A549 (cell line): ENCODE measurements at regions not wholly inside any gene's neighbourhood (a gene's known extent, or its start where the extent isn't known, plus 50 kb on each side); places are given as distances from the start of the nearest gene placed in this dataset.

ENCODE experiments used
- ATAC-seq, 2 experiments: fragments of 200-7000 bp in 1 of 2; fragments of >200 bp in 1 of 2; cut with Nextera tagmentation in 1 of 2; cut with Tn5 transposase in 1 of 2; 3 replicates each; pipeline versions ENCODE4 v1.8.0 to v1.9.1; 2018 to 2020; ENCODE audit warnings: mild to moderate bottlenecking in 1 of 2, moderate library complexity in 1 of 2
- CTCF ChIA-PET: fragments of 300-600 bp; sonication (Branson Sonifier 250); formaldehyde crosslinking; extraction: SDS; loops from one replicate; lab custom pipeline; 2021; ENCODE audit warnings: antibody characterized with exemption, inconsistent platforms; lab: Yijun Ruan, JAX
- POLR2A ChIA-PET: fragments of 350-600 bp; formaldehyde crosslinking; extraction: SDS; loops from one replicate; lab custom pipeline; 2021; ENCODE audit warnings: antibody characterized with exemption, inconsistent platforms; lab: Yijun Ruan, JAX
- DNase-seq, 2 experiments: peaks; one replicate each; pipeline versions ENCODE4 v3.0.0 to v3.0.0-alpha.2; 2011 to 2016; ENCODE audit warnings: low read depth in 1 of 2, low spot score in 1 of 2
- FAIRE-seq: peaks from 2 replicates; lab custom pipeline; 2011; peaks lifted over from hg19 to GRCh38; lab: Jason Lieb, UNC
- H3K27ac ChIP-seq, 2 experiments: fragments of >200 bp; sonication (Bioruptor Twin); formaldehyde crosslinking; 3 replicates each; pipeline ENCODE4 v1.5.1; 2016 to 2017
- H3K4me1 ChIP-seq: fragments of >200 bp; sonication (Bioruptor Twin); formaldehyde crosslinking; 3 replicates; pipeline ENCODE4 v1.6.1; 2016
- H3K4me2 ChIP-seq: fragments of >200 bp; sonication (Bioruptor Twin); formaldehyde crosslinking; 3 replicates; pipeline ENCODE4 v1.6.1; 2016
- H3K4me3 ChIP-seq: fragments of >200 bp; sonication (Bioruptor Twin); formaldehyde crosslinking; 3 replicates; pipeline ENCODE4 v1.5.1; 2016
- H3K9me3 ChIP-seq: fragments of >200 bp; sonication (Bioruptor Twin); formaldehyde crosslinking; 3 replicates; pipeline ENCODE4 v1.6.1; 2016
- CBX2 ChIP-seq: fragments of 200-600 bp; sonication (generic); IDR thresholded peaks from 2 replicates; pipeline ENCODE4 v1.6.1; 2016; ENCODE audit warnings: low read depth, mild to moderate bottlenecking, borderline replicate concordance
- E2F6 ChIP-seq: IDR thresholded peaks from 2 replicates; pipeline ENCODE4 v1.6.1; 2012; ENCODE audit warnings: low read depth, borderline replicate concordance
- EHMT2 ChIP-seq: fragments of 200-600 bp; sonication (generic); IDR thresholded peaks from 2 replicates; pipeline ENCODE4 v1.6.1; 2016; ENCODE audit warnings: antibody characterized with exemption, low read depth, mild to moderate bottlenecking, moderate library complexity
- ESRRA ChIP-seq: fragments of 150-350 bp; IDR thresholded peaks from 2 replicates; pipeline ENCODE4 v1.6.1; 2014; ENCODE audit warnings: mild to moderate bottlenecking, low read length, borderline replicate concordance
- FOSB ChIP-seq: fragments of 250-450 bp; sonication (Bioruptor Pico); IDR thresholded peaks from 2 replicates; pipeline ENCODE4 v1.5.0; 2020; ENCODE audit warnings: mild to moderate bottlenecking, moderate library complexity
- FOSL2 ChIP-seq, 2 experiments: fragments of 450-650 bp in 1 of 2; fragments of >200 bp in 1 of 2; sonication (Bioruptor Twin) in 1 of 2; formaldehyde crosslinking; IDR thresholded peaks; 2 replicates each; pipeline versions ENCODE4 v1.5.0 to v1.6.1; 2016 to 2020; ENCODE audit warnings: mild to moderate bottlenecking in 1 of 2, moderate library complexity in 1 of 2
- FOXS1 ChIP-seq: fragments of 250-450 bp; sonication (Bioruptor Pico); IDR thresholded peaks from 2 replicates; pipeline ENCODE4 v1.5.0; 2020; ENCODE audit warnings: mild to moderate bottlenecking, moderate library complexity
- GATA3 ChIP-seq: IDR thresholded peaks from 2 replicates; pipeline ENCODE4 v1.6.1; 2012; ENCODE audit warnings: borderline replicate concordance
- HES2 ChIP-seq: fragments of >200 bp; sonication (Bioruptor Twin); formaldehyde crosslinking; IDR thresholded peaks from 2 replicates; pipeline ENCODE4 v1.6.1; 2016
- HEYL ChIP-seq: fragments of 250-450 bp; sonication (Bioruptor Pico); IDR thresholded peaks from 2 replicates; pipeline ENCODE4 v1.8.0; 2021; ENCODE audit warnings: mild to moderate bottlenecking, moderate library complexity
- HOXA7 ChIP-seq: fragments of 250-450 bp; sonication (Bioruptor Pico); IDR thresholded peaks from 2 replicates; pipeline ENCODE4 v1.5.0; 2020; ENCODE audit warnings: mild to moderate bottlenecking, moderate library complexity
- HOXB5 ChIP-seq: fragments of 250-450 bp; sonication (Bioruptor Pico); IDR thresholded peaks from 2 replicates; pipeline ENCODE4 v1.5.0; 2020; ENCODE audit warnings: mild to moderate bottlenecking, moderate library complexity
- KDM1A ChIP-seq: fragments of 200-600 bp; sonication (generic); IDR thresholded peaks from 2 replicates; pipeline ENCODE4 v1.6.1; 2016; ENCODE audit warnings: low read depth, mild to moderate bottlenecking
- MAX ChIP-seq: IDR thresholded peaks from 2 replicates; pipeline ENCODE4 v1.6.1; 2012
- MAZ ChIP-seq: fragments of 150-350 bp; IDR thresholded peaks from 2 replicates; pipeline ENCODE4 v1.6.1; 2014; ENCODE audit warnings: antibody characterized with exemption, low read depth, low read length, borderline replicate concordance
- NPAS2 ChIP-seq: fragments of 250-450 bp; sonication (Bioruptor Pico); IDR thresholded peaks from 2 replicates; pipeline ENCODE4 v1.8.0; 2022; ENCODE audit warnings: mild to moderate bottlenecking, moderate library complexity, borderline replicate concordance
- POLR2AphosphoS2 ChIP-seq: conservative IDR thresholded peaks from 2 replicates; pipeline ENCODE4 v1.6.1; 2012; ENCODE audit warnings: low read length, improper control_type of control experiment, inconsistent platforms
- RAD21 ChIP-seq, 2 experiments: fragments of >200 bp in 1 of 2; sonication (Bioruptor Twin) in 1 of 2; formaldehyde crosslinking in 1 of 2; IDR thresholded peaks in 1 of 2; conservative IDR thresholded peaks in 1 of 2; 2 replicates in 1 of 2; 3 replicates in 1 of 2; pipeline ENCODE4 v1.6.1; 2012 to 2018; ENCODE audit warnings: inconsistent platforms in 1 of 2
- SREBF2 ChIP-seq: fragments of 450-650 bp; IDR thresholded peaks from 2 replicates; pipeline ENCODE4 v1.6.1; 2014; ENCODE audit warnings: mild to moderate bottlenecking, moderate library complexity
- TFCP2L1 ChIP-seq: fragments of 250-450 bp; sonication (Bioruptor Pico); IDR thresholded peaks from 2 replicates; pipeline ENCODE4 v1.5.0; 2021; ENCODE audit warnings: mild to moderate bottlenecking
- ZC3H11A ChIP-seq: fragments of 450-650 bp; IDR thresholded peaks from 2 replicates; pipeline ENCODE4 v1.6.1; 2014; ENCODE audit warnings: antibody characterized with exemption, mild to moderate bottlenecking
- WGBS: methylation state at CpG from one replicate; pipeline ENCODE4 v1.1.6; 2017; ENCODE audit errors: missing lambda C conversion rate; 5-methylcytosine and 5-hydroxymethylcytosine counted together
- TF ChIP-seq, protein P1 (sequence below): fragments of 250-450 bp; sonication (Bioruptor Pico); IDR thresholded peaks from 2 replicates; pipeline ENCODE4 v1.5.0; 2021; ENCODE audit warnings: mild to moderate bottlenecking, moderate library complexity, borderline replicate concordance
- TF ChIP-seq, protein P2 (sequence below): fragments of 250-450 bp; sonication (Bioruptor Pico); IDR thresholded peaks from 2 replicates; pipeline ENCODE4 v1.5.0; 2020; ENCODE audit warnings: low read depth, mild to moderate bottlenecking, moderate library complexity
- TF ChIP-seq, protein P3 (sequence below): fragments of 150-350 bp; IDR thresholded peaks from 2 replicates; pipeline ENCODE4 v1.6.1; 2014; ENCODE audit warnings: low read depth, mild to moderate bottlenecking, low read length
- TF ChIP-seq, protein P4 (sequence below): fragments of >200 bp; sonication (Bioruptor Twin); formaldehyde crosslinking; IDR thresholded peaks from 3 replicates; pipeline ENCODE4 v1.5.1; 2016

DNA sequence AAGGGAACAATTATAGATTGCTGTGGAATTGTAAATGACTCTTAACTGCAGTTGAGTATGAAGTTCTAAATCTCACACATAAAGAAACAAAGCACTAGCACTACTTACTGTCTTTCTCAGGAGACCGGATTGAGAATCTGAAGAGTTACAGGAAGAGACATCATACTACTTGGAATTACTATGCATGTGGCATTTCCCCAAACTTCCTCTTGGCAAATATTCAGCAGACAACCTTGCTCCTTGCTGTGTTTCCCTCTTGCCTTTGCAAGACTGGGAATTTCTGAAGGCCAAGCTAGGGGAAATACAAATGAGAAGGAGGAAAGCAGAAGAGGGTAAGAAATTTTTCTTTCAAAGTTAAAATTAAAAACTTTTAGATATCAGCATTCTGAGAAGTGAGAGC is 173.6 kb upstream of the KCTD3 start:
- DNase-seq (no peak), FAIRE-seq (no peak)
- no peak overlapping the region for H3K27ac ChIP-seq
- CTCF ChIA-PET = no interaction called here
- POLR2A ChIA-PET = no interaction called here
- no peak for TF ChIP-seq GATA3
- TF ChIP-seq FOSL2 (IDR thresholded peaks at IDR 0.05) = no peak
- TF ChIP-seq FOSL2 (CRISPR knock-in tag; IDR thresholded peaks at IDR 0.05) = no peak
- TF ChIP-seq, protein P1, sequence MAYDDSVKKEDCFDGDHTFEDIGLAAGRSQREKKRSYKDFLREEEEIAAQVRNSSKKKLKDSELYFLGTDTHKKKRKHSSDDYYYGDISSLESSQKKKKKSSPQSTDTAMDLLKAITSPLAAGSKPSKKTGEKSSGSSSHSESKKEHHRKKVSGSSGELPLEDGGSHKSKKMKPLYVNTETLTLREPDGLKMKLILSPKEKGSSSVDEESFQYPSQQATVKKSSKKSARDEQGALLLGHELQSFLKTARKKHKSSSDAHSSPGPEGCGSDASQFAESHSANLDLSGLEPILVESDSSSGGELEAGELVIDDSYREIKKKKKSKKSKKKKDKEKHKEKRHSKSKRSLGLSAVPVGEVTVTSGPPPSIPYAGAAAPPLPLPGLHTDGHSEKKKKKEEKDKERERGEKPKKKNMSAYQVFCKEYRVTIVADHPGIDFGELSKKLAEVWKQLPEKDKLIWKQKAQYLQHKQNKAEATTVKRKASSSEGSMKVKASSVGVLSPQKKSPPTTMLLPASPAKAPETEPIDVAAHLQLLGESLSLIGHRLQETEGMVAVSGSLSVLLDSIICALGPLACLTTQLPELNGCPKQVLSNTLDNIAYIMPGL = no peak
- no peak for TF ChIP-seq EHMT2
- TF ChIP-seq MAZ = no peak
- no peak for TF ChIP-seq RAD21 (conservative IDR thresholded peaks at IDR 0.05 in 1 of 2, IDR thresholded peaks at IDR 0.05 in 1 of 2)
- TF ChIP-seq, protein P2, sequence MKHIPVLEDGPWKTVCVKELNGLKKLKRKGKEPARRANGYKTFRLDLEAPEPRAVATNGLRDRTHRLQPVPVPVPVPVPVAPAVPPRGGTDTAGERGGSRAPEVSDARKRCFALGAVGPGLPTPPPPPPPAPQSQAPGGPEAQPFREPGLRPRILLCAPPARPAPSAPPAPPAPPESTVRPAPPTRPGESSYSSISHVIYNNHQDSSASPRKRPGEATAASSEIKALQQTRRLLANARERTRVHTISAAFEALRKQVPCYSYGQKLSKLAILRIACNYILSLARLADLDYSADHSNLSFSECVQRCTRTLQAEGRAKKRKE (CRISPR knock-in tag) = no peak
- TF ChIP-seq POLR2AphosphoS2 = no peak
- no peak for TF ChIP-seq ZC3H11A
- no peak for TF ChIP-seq HES2
- no peak for TF ChIP-seq SREBF2
- TF ChIP-seq HOXA7 (CRISPR knock-in tag) = no peak
- no peak for TF ChIP-seq HOXB5 (CRISPR knock-in tag)
- TF ChIP-seq HEYL (CRISPR knock-in tag) = no peak
- TF ChIP-seq, protein P3, sequence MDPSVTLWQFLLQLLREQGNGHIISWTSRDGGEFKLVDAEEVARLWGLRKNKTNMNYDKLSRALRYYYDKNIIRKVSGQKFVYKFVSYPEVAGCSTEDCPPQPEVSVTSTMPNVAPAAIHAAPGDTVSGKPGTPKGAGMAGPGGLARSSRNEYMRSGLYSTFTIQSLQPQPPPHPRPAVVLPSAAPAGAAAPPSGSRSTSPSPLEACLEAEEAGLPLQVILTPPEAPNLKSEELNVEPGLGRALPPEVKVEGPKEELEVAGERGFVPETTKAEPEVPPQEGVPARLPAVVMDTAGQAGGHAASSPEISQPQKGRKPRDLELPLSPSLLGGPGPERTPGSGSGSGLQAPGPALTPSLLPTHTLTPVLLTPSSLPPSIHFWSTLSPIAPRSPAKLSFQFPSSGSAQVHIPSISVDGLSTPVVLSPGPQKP = no peak
- TF ChIP-seq NPAS2 = no peak
- no peak for TF ChIP-seq KDM1A
- TF ChIP-seq MAX = no peak
- TF ChIP-seq FOSB (CRISPR knock-in tag) = no peak
- no peak for TF ChIP-seq FOXS1 (CRISPR knock-in tag)
- TF ChIP-seq, all 56 proteins: peak for 0
- H3K9me3 ChIP-seq = no peaks in the 10 kb centered on the region
- no peaks in the 10 kb centered on the region for H3K4me1 ChIP-seq
- 52% methylated on average over 1 of the region's 1 CpG for WGBS
- H3K4me3 ChIP-seq = no peak overlapping the region
- ATAC-seq = no peak
- no peak overlapping the region for H3K4me2 ChIP-seq

GRCh38 chr1:215394084-215394991 is 172.8 kb upstream of the KCTD3 start:
- FAIRE-seq = no peak
- Histone ChIP-seq H3K4me1 (no peaks in the 10 kb centered on the region), H3K9me3 (no peaks in the 10 kb centered on the region), H3K4me3 (no peak overlapping the region), H3K27ac (no peak overlapping the region), H3K4me2 (no peak overlapping the region)
- no peak for DNase-seq
- ATAC-seq = no peak; a peak in 1 of 6 replicates
- no peak for TF ChIP-seq CBX2
- no peak for TF ChIP-seq HOXB5 (CRISPR knock-in tag)
- no peak for TF ChIP-seq ESRRA
- no peak for TF ChIP-seq E2F6
- no peak for TF ChIP-seq TFCP2L1 (CRISPR knock-in tag)
- no peak for TF ChIP-seq GATA3
- TF ChIP-seq, protein P4, sequence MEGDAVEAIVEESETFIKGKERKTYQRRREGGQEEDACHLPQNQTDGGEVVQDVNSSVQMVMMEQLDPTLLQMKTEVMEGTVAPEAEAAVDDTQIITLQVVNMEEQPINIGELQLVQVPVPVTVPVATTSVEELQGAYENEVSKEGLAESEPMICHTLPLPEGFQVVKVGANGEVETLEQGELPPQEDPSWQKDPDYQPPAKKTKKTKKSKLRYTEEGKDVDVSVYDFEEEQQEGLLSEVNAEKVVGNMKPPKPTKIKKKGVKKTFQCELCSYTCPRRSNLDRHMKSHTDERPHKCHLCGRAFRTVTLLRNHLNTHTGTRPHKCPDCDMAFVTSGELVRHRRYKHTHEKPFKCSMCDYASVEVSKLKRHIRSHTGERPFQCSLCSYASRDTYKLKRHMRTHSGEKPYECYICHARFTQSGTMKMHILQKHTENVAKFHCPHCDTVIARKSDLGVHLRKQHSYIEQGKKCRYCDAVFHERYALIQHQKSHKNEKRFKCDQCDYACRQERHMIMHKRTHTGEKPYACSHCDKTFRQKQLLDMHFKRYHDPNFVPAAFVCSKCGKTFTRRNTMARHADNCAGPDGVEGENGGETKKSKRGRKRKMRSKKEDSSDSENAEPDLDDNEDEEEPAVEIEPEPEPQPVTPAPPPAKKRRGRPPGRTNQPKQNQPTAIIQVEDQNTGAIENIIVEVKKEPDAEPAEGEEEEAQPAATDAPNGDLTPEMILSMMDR = no peak
- POLR2A ChIA-PET = no interaction called here
- CTCF ChIA-PET = interaction anchor here (0.6 kb wide), 1 partner anchor 495 kb away, joined by 3 read pairs; no protein-coding TSS in a partner anchor
- 64% methylated on average over 36 of the region's 53 CpGs for WGBS
